Bronchial epithelial cell (primary cell): ENCODE measurements at regions not wholly inside any gene's neighbourhood (a gene's known extent, or its start where the extent isn't known, plus 50 kb on each side); places are given as distances from the start of the nearest gene placed in this dataset.

ENCODE experiments used
- DNase-seq: peaks from one replicate; pipeline ENCODE4 v3.0.0-alpha.2; 2010; ENCODE audit warnings: low read depth
- FAIRE-seq: peaks from 2 replicates; lab custom pipeline; 2011; peaks lifted over from hg19 to GRCh38; lab: Jason Lieb, UNC
- H3K27me3 ChIP-seq: 2 replicates; pipeline ENCODE4 v1.5.1; 2011; ENCODE audit warnings: low read length; ENCODE audit not compliant: control insufficient read depth, insufficient read depth
- H3K36me3 ChIP-seq: 2 replicates; pipeline ENCODE4 v1.5.1; 2011; ENCODE audit warnings: low read length; ENCODE audit not compliant: control insufficient read depth, insufficient read depth
- H3K4me3 ChIP-seq: 2 replicates; pipeline ENCODE4 v1.5.1; 2011; ENCODE audit warnings: mild to moderate bottlenecking, low read depth, low read length, control low read depth
- CTCF ChIP-seq: IDR thresholded peaks from 2 replicates; pipeline ENCODE4 v1.5.1; 2011; ENCODE audit warnings: mild to moderate bottlenecking, moderate library complexity, low read length, control low read depth, inconsistent platforms; ENCODE audit not compliant: insufficient read depth, severe bottlenecking

- no peak overlapping the region for H3K4me3 ChIP-seq
- no peak for TF ChIP-seq CTCF
- no peaks in the 10 kb centered on the region for H3K36me3 ChIP-seq
- H3K27me3 ChIP-seq, result no peaks in the 10 kb centered on the region
- no peak for FAIRE-seq
- no peak for DNase-seq
Measured at GRCh38 chr6:164007881-164008280, 593.4 kb downstream of the QKI start.

GRCh38 chr6:164006459-164006858 is 591.9 kb downstream of the QKI start:
- no peaks in the 10 kb centered on the region for H3K36me3 ChIP-seq
- TF ChIP-seq CTCF, result no peak
- no peak overlapping the region for H3K4me3 ChIP-seq
- FAIRE-seq (no peak), DNase-seq (no peak)
- H3K27me3 ChIP-seq, result no peaks in the 10 kb centered on the region

- H3K4me3 ChIP-seq, result no peak overlapping the region
- FAIRE-seq, result no peak
- DNase-seq, result no peak
- no peak for TF ChIP-seq CTCF
- no peaks in the 10 kb centered on the region for H3K36me3 ChIP-seq
- no peaks in the 10 kb centered on the region for H3K27me3 ChIP-seq
Measured at GRCh38 chr6:164005004-164005711, 590.6 kb downstream of the QKI start.

- Histone ChIP-seq H3K27me3 (no peaks in the 10 kb centered on the region), H3K4me3 (no peak overlapping the region), H3K36me3 (no peaks in the 10 kb centered on the region)
- DNase-seq (no peak), FAIRE-seq (no peak)
- no peak for TF ChIP-seq CTCF
Measured at GRCh38 chr6:164000276-164000675, 585.8 kb downstream of the QKI start.

- no peak for TF ChIP-seq CTCF
Measured at GRCh38 chr6:163999475-164000125, 585.1 kb downstream of the QKI start.

More at GRCh38 chr6:163999475-164000125, 585.1 kb downstream of the QKI start:
- Histone ChIP-seq H3K27me3 (no peaks in the 10 kb centered on the region), H3K4me3 (no peak overlapping the region), H3K36me3 (no peaks in the 10 kb centered on the region)
- no peak for FAIRE-seq
- DNase-seq, result no peak
